ENCODE measurements at regions not wholly inside any gene's neighbourhood (a gene's known extent, or its start where the extent isn't known, plus 50 kb on each side); places are given as distances from the start of the nearest gene placed in this dataset.

GRCh38 chr15:96586901-96587300 is 256.4 kb downstream of the NR2F2 start:
- TF ChIP-seq CTCF (tag by site-specific recombination; IDR thresholded peaks at IDR 0.05) (no peak), MYNN (tag by site-specific recombination; IDR thresholded peaks at IDR 0.05; ENCODE audit: borderline replicate concordance) (no peak), ZEB2 (tag by site-specific recombination; IDR thresholded peaks at IDR 0.05) (no peak)
- TF ChIP-seq, protein P1, sequence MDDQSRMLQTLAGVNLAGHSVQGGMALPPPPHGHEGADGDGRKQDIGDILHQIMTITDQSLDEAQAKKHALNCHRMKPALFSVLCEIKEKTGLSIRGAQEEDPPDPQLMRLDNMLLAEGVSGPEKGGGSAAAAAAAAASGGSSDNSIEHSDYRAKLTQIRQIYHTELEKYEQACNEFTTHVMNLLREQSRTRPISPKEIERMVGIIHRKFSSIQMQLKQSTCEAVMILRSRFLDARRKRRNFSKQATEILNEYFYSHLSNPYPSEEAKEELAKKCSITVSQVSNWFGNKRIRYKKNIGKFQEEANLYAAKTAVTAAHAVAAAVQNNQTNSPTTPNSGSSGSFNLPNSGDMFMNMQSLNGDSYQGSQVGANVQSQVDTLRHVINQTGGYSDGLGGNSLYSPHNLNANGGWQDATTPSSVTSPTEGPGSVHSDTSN (CRISPR knock-in tag; IDR thresholded peaks at IDR 0.05), result no peak
- TF ChIP-seq, protein P2, sequence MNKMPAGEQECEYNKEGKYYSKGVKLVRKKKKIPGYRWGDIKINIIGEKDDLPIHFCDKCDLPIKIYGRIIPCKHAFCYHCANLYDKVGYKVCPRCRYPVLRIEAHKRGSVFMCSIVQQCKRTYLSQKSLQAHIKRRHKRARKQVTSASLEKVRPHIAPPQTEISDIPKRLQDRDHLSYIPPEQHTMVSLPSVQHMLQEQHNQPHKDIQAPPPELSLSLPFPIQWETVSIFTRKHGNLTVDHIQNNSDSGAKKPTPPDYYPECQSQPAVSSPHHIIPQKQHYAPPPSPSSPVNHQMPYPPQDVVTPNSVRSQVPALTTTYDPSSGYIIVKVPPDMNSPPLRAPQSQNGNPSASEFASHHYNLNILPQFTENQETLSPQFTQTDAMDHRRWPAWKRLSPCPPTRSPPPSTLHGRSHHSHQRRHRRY (tag by site-specific recombination; IDR thresholded peaks at IDR 0.05), result no peak

All from HEK293 (cell line).